ENCODE measurements at regions not wholly inside any gene's neighbourhood (a gene's known extent, or its start where the extent isn't known, plus 50 kb on each side); places are given as distances from the start of the nearest gene placed in this dataset.

DNA sequence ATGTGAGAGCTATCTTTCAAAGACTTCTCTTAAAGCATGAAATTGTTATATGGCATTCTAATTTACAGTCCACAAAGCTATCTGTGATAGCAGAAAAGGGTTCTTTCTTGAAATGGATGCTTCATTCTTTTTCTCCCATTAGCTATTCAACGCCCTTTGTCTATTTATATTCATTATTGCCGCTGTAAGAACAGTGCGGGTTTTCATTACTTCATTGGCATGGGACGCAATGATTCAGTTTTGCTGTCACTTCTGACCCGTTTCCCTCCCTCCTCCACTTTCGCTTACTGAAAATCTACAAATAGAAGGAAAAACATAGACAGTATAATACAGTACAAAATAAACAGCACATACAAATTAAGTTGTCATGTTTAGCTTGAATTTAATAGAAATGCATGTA, 394.6 kb downstream of the PCDH7 start:
- no peak overlapping the region for H3K18ac ChIP-seq (ENCODE audit: extremely low read depth, low read length)
- no peak overlapping the region for H3K56ac ChIP-seq (replicated peaks; ENCODE audit: insufficient read length, low read depth, low read length)
- ChIA-PET CTCF (ENCODE audit: partially characterized antibody) (interaction anchor here (0.7 kb wide), 1 partner anchor 20 kb away, joined by 3 read pairs; no protein-coding TSS in a partner anchor), POLR2A (ENCODE audit: partially characterized antibody) (no interaction called here)
- H3K4me2 ChIP-seq (ENCODE audit: insufficient read depth in 1 of 2, low read depth in 2 of 2, low read length in 2 of 2), result no peak overlapping the region
- peaks cover 2% of the 10 kb centered on the region; the same call in 1 of the 2 replicates for H3K23me2 ChIP-seq (ENCODE audit: low read depth, low read length)
- no peak for TF ChIP-seq TAF1 (IDR thresholded peaks at IDR 0.05; ENCODE audit: low read depth, low read length)
- no peak for TF ChIP-seq RXRA (IDR thresholded peaks at IDR 0.05; ENCODE audit: insufficient read depth, low read depth, low read length)
- no peak for TF ChIP-seq SUZ12 (IDR thresholded peaks at IDR 0.05; ENCODE audit: low read length)
- TF ChIP-seq, protein P1, sequence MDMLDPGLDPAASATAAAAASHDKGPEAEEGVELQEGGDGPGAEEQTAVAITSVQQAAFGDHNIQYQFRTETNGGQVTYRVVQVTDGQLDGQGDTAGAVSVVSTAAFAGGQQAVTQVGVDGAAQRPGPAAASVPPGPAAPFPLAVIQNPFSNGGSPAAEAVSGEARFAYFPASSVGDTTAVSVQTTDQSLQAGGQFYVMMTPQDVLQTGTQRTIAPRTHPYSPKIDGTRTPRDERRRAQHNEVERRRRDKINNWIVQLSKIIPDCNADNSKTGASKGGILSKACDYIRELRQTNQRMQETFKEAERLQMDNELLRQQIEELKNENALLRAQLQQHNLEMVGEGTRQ (IDR thresholded peaks at IDR 0.05; ENCODE audit: low read length), result no peak
- no peaks in the 10 kb centered on the region for H3K79me1 ChIP-seq (ENCODE audit: low read depth, low read length)
- H4K20me1 ChIP-seq (replicated peaks in 1 of 2; ENCODE audit: control insufficient read depth in 1 of 2, insufficient read depth in 2 of 2, low read length in 2 of 2), result no peaks in the 10 kb centered on the region
- no peak overlapping the region for H2BK12ac ChIP-seq (ENCODE audit: low read depth, low read length)
- H2BK20ac ChIP-seq (ENCODE audit: low read length), result no peak overlapping the region
- H3K4me3 ChIP-seq (ENCODE audit: extremely low read depth in 1 of 4, insufficient read depth in 2 of 4, low read depth in 3 of 4, low read length in 4 of 4), result no peak overlapping the region
- no peak overlapping the region for H2BK120ac ChIP-seq (replicated peaks; ENCODE audit: low read depth, low read length)
- DNase-seq (ENCODE audit: low read depth in 1 of 2, low spot score in 2 of 2) (no peak), FAIRE-seq (no peak)
- H3K14ac ChIP-seq (ENCODE audit: insufficient read length), result no peak overlapping the region
- no peaks in the 10 kb centered on the region for H3K79me2 ChIP-seq (ENCODE audit: control insufficient read depth in 1 of 2, insufficient read depth in 2 of 2, low read length in 2 of 2)
- no peak overlapping the region for H3K4ac ChIP-seq (replicated peaks; ENCODE audit: insufficient read length, low read depth, low read length)
- no peak overlapping the region for H2AK5ac ChIP-seq (ENCODE audit: low read depth, low read length)
- H2BK15ac ChIP-seq (ENCODE audit: low read length), result no peak overlapping the region
- H3K27ac ChIP-seq (ENCODE audit: low read depth, low read length), result no peak overlapping the region
- H3K9ac ChIP-seq (replicated peaks in 1 of 4; ENCODE audit: extremely low read depth in 1 of 4, low read depth in 3 of 4, low read length in 3 of 4), result no peak overlapping the region
- no peak overlapping the region for H2AFZ ChIP-seq (ENCODE audit: low read length)
- 89% methylated on average over 6 of the region's 6 CpGs; no CpG with 5 or more reads in 1 of the 2 experiments for WGBS, 2 experiments (ENCODE audit: extremely low coverage in 1 of 2, insufficient coverage in 1 of 2, insufficient read length in 1 of 2, insufficient replicate concordance in 2 of 2, low coverage in 1 of 2, low lambda C conversion rate in 2 of 2, missing lambda C conversion rate in 1 of 2)
- H3K36me3 ChIP-seq (ENCODE audit: control insufficient read depth in 2 of 4, insufficient read depth in 4 of 4, low read length in 3 of 4), result no peaks in the 10 kb centered on the region
- H4K8ac ChIP-seq (ENCODE audit: extremely low read depth, insufficient read depth, low read length), result no peak overlapping the region
- H3K9me3 ChIP-seq (ENCODE audit: insufficient read depth in 2 of 2, low read depth in 1 of 2, low read length in 1 of 2), result no peaks in the 10 kb centered on the region
- H4K5ac ChIP-seq (ENCODE audit: insufficient read length, low read depth, low read length), result no peak overlapping the region
- no peak overlapping the region for H2BK5ac ChIP-seq (ENCODE audit: low read depth, low read length)
- no peak overlapping the region for H4K91ac ChIP-seq (replicated peaks; ENCODE audit: insufficient read length, low read length)
- no peaks in the 10 kb centered on the region for H3K27me3 ChIP-seq (replicated peaks in 1 of 4; ENCODE audit: control insufficient read depth in 3 of 4, extremely low read depth in 1 of 4, insufficient read depth in 3 of 4, low read length in 3 of 4)
- H3K23ac ChIP-seq (ENCODE audit: insufficient read length), result no peak overlapping the region
- no peaks in the 10 kb centered on the region for H3K4me1 ChIP-seq (replicated peaks in 1 of 4; ENCODE audit: control insufficient read depth in 3 of 4, insufficient read depth in 4 of 4, low read length in 3 of 4)
